ENCODE measurements at regions not wholly inside any gene's neighbourhood (a gene's known extent, or its start where the extent isn't known, plus 50 kb on each side); places are given as distances from the start of the nearest gene placed in this dataset.

DNA sequence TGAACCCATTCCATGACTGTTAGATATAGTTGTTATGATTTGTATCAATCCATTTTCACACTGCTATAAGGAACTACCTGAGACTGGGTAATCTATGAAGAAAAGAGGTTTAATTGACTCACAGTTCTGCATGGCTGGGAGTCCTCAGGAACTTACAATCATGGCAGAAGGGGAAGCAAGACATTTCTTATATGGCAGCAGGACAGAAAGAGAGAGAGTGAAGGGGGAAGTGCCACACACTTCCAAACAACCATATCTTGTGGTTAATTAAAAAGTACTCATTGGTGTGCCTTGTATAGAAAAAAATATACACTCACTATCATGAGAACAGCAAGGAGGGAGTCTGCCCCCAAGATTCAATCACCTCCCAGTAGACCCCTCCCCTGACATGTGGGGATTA lies 137.6 kb upstream of the NBPF11 start:
- Histone ChIP-seq H3K4me1 (ENCODE audit: control insufficient read depth, insufficient read depth, low read length) (no peaks in the 10 kb centered on the region), H3K23ac (ENCODE audit: low read depth, low read length) (no peak overlapping the region), H2BK15ac (ENCODE audit: low read depth, low read length) (no peak overlapping the region), H3K4ac (ENCODE audit: low read depth, low read length) (no peak overlapping the region), H3K18ac (ENCODE audit: low read depth, low read length) (no peak overlapping the region), H2BK120ac (ENCODE audit: low read depth, low read length) (no peak overlapping the region), H4K8ac (ENCODE audit: low read depth in 2 of 2, low read length in 2 of 2) (no peak overlapping the region), H4K91ac (ENCODE audit: insufficient read depth, low read depth, low read length) (no peak overlapping the region), H3K4me2 (ENCODE audit: low read depth, low read length) (no peak overlapping the region), H3K79me1 (ENCODE audit: low read depth in 1 of 2, low read length in 2 of 2) (no peaks in the 10 kb centered on the region), H2BK20ac (ENCODE audit: low read depth, low read length) (no peak overlapping the region), H3K9me3 (ENCODE audit: control insufficient read depth, insufficient read depth, low read length) (no peaks in the 10 kb centered on the region), H2AK9ac (replicated peaks; ENCODE audit: low read depth, low read length, poor library complexity) (no peak overlapping the region), H3K56ac (ENCODE audit: extremely low read depth, insufficient read depth, low read length) (no peak overlapping the region), H3K14ac (replicated peaks; ENCODE audit: low read depth, low read length) (no peak overlapping the region), H3K9me1 (ENCODE audit: insufficient read depth, low read length) (no peaks in the 10 kb centered on the region), H3K9ac (ENCODE audit: low read depth, low read length) (no peak overlapping the region), H2AFZ (replicated peaks; ENCODE audit: low read length, poor library complexity) (no peak overlapping the region), H4K20me1 (ENCODE audit: insufficient read depth, low read length) (no peaks in the 10 kb centered on the region), H4K5ac (ENCODE audit: low read depth, low read length) (no peak overlapping the region), H2AK5ac (ENCODE audit: low read depth, low read length) (no peak overlapping the region), H3K36me3 (ENCODE audit: control insufficient read depth, insufficient read depth, low read length) (no peaks in the 10 kb centered on the region), H2BK5ac (ENCODE audit: low read depth, low read length, poor library complexity, severe bottlenecking) (no peak overlapping the region), H3K4me3 (ENCODE audit: insufficient read depth, low read depth, low read length) (no peak overlapping the region), H3K27me3 (ENCODE audit: control insufficient read depth, insufficient read depth, low read length) (no peaks in the 10 kb centered on the region; the same call in 1 of the 2 replicates), H3K27ac (ENCODE audit: insufficient read depth, low read length) (no peak overlapping the region)
- ChIA-PET POLR2A (ENCODE audit: unreplicated experiment) (no interaction called here), CTCF (no interaction called here)
- intact Hi-C loops (cut with micrococcal nuclease) (no loop called here), dilution Hi-C loops (cut with HindIII; ENCODE audit: low sequenced_read_pairs, unreplicated experiment) (no loop called here), in situ Hi-C loops (cut with MboI; ENCODE audit: low sequenced_read_pairs) (loop anchor here (10.0 kb wide), 1 partner anchor 65 kb away; no protein-coding TSS in a partner anchor)
- DNase-seq (no peak), ATAC-seq (ENCODE audit: low read depth) (no peak)
- BruUV-seq (replicated peaks): no TSS peak
- TF ChIP-seq RAD21 (IDR thresholded peaks at IDR 0.05; ENCODE audit: low read length): no peak
- no peak for TF ChIP-seq RCOR1 (IDR thresholded peaks at IDR 0.05; ENCODE audit: insufficient replicate concordance, low read length)
- no peak for TF ChIP-seq SMC3 (IDR thresholded peaks at IDR 0.05; ENCODE audit: low read depth, low read length)
- TF ChIP-seq, protein P1, sequence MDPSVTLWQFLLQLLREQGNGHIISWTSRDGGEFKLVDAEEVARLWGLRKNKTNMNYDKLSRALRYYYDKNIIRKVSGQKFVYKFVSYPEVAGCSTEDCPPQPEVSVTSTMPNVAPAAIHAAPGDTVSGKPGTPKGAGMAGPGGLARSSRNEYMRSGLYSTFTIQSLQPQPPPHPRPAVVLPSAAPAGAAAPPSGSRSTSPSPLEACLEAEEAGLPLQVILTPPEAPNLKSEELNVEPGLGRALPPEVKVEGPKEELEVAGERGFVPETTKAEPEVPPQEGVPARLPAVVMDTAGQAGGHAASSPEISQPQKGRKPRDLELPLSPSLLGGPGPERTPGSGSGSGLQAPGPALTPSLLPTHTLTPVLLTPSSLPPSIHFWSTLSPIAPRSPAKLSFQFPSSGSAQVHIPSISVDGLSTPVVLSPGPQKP (IDR thresholded peaks at IDR 0.05; ENCODE audit: borderline replicate concordance, low read depth, low read length): no peak
- TF ChIP-seq RFX5 (IDR thresholded peaks at IDR 0.05; ENCODE audit: low read depth, low read length): no peak
- no peak for TF ChIP-seq MAZ (IDR thresholded peaks at IDR 0.05; ENCODE audit: borderline replicate concordance, low read depth, low read length)
- TF ChIP-seq CEBPB (IDR thresholded peaks at IDR 0.05; ENCODE audit: low read depth, low read length): no peak
- TF ChIP-seq MAFK (IDR thresholded peaks at IDR 0.05; ENCODE audit: low read depth, low read length): no peak
- TF ChIP-seq, protein P2, sequence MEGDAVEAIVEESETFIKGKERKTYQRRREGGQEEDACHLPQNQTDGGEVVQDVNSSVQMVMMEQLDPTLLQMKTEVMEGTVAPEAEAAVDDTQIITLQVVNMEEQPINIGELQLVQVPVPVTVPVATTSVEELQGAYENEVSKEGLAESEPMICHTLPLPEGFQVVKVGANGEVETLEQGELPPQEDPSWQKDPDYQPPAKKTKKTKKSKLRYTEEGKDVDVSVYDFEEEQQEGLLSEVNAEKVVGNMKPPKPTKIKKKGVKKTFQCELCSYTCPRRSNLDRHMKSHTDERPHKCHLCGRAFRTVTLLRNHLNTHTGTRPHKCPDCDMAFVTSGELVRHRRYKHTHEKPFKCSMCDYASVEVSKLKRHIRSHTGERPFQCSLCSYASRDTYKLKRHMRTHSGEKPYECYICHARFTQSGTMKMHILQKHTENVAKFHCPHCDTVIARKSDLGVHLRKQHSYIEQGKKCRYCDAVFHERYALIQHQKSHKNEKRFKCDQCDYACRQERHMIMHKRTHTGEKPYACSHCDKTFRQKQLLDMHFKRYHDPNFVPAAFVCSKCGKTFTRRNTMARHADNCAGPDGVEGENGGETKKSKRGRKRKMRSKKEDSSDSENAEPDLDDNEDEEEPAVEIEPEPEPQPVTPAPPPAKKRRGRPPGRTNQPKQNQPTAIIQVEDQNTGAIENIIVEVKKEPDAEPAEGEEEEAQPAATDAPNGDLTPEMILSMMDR (conservative IDR thresholded peaks at IDR 0.05; ENCODE audit: low read depth, low read length): no peak
- no peak for TF ChIP-seq BHLHE40 (IDR thresholded peaks at IDR 0.05; ENCODE audit: low read depth, low read length)
- no peak for TF ChIP-seq POLR2A (IDR thresholded peaks at IDR 0.05; ENCODE audit: low read depth, low read length)
- no peak for TF ChIP-seq MXI1 (IDR thresholded peaks at IDR 0.05; ENCODE audit: borderline replicate concordance, low read depth, low read length)
- TF ChIP-seq FOS (IDR thresholded peaks at IDR 0.05; ENCODE audit: low read depth, low read length): no peak
- no peak for TF ChIP-seq USF2 (IDR thresholded peaks at IDR 0.05; ENCODE audit: low read depth, low read length)
- no peak for TF ChIP-seq NFE2L2 (IDR thresholded peaks at IDR 0.05; ENCODE audit: low read depth, low read length)
- TF ChIP-seq CHD1 (IDR thresholded peaks at IDR 0.05; ENCODE audit: low read depth, low read length): no peak

Measured in IMR-90 (cell line).